Hepatocyte (in vitro differentiated cells): ENCODE measurements at regions not wholly inside any gene's neighbourhood (a gene's known extent, or its start where the extent isn't known, plus 50 kb on each side); places are given as distances from the start of the nearest gene placed in this dataset.

ENCODE experiments used
- EZH2 ChIP-seq: fragments of 200-600 bp; sonication (generic); IDR thresholded peaks from 2 replicates; pipeline ENCODE4 v1.6.1; 2016; ENCODE audit warnings: antibody characterized with exemption, mild to moderate bottlenecking, borderline replicate concordance
- TF ChIP-seq, protein P1 (sequence below): fragments of 200-600 bp; sonication (generic); IDR thresholded peaks from 2 replicates; pipeline ENCODE4 v1.5.1; 2016; ENCODE audit warnings: antibody characterized with exemption, mild to moderate bottlenecking; ENCODE audit not compliant: poor library complexity

DNA sequence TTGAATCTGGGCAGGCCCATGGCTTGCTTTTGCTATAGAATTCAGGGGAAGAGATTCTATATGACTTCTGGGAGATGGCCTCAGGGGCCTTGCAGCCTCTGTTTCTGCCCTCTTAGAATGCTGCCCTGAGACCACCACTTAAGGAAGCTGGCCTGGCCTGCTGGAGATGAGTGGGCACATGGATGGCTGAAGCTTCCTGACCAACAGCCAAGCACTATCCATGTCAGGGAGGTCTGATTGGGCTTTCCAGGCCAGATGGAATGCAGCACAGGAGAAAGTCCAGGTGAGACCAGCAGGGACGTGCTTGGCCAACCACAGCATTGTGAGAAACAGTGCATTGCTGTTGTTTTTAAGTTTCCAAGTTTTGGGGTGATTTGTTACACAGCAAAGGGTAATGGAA lies 308.1 kb downstream of the PTPRU start:
- TF ChIP-seq, protein P1, sequence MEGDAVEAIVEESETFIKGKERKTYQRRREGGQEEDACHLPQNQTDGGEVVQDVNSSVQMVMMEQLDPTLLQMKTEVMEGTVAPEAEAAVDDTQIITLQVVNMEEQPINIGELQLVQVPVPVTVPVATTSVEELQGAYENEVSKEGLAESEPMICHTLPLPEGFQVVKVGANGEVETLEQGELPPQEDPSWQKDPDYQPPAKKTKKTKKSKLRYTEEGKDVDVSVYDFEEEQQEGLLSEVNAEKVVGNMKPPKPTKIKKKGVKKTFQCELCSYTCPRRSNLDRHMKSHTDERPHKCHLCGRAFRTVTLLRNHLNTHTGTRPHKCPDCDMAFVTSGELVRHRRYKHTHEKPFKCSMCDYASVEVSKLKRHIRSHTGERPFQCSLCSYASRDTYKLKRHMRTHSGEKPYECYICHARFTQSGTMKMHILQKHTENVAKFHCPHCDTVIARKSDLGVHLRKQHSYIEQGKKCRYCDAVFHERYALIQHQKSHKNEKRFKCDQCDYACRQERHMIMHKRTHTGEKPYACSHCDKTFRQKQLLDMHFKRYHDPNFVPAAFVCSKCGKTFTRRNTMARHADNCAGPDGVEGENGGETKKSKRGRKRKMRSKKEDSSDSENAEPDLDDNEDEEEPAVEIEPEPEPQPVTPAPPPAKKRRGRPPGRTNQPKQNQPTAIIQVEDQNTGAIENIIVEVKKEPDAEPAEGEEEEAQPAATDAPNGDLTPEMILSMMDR, result no peak
- no peak for TF ChIP-seq EZH2
